T-helper 17 cell (primary cell): ENCODE measurements at regions not wholly inside any gene's neighbourhood (a gene's known extent, or its start where the extent isn't known, plus 50 kb on each side); places are given as distances from the start of the nearest gene placed in this dataset.
"Not testable (repeated sequence)": the region's sequence is repeated elsewhere in the genome, so short reads cannot be mapped to it uniquely, and the experiment has no call there.

Experiments used
- ATAC-seq: fragments of 150-1000 bp; cut with Tn5 transposase; 2 replicates; pipeline ENCODE4 v1.10.0; 2021; ENCODE audit warnings: mild to moderate bottlenecking, moderate library complexity
- DNase-seq, 3 donors: peaks; one replicate each; pipeline versions ENCODE4 v3.0.0 to v3.0.0-alpha.2; 2020 to 2021
- H3K9me3 ChIP-seq: one replicate; pipeline ENCODE4 v1.7.0; 2013; ENCODE audit warnings: low read length, mild to moderate bottlenecking; ENCODE audit not compliant: control insufficient read depth, poor library complexity, severe bottlenecking
- H3K27ac Mint-ChIP-seq: one replicate; pipeline ENCODE4 v1.8.0; 2022; ENCODE audit warnings: mild to moderate bottlenecking, moderate library complexity, mixed read lengths
- H3K27me3 Mint-ChIP-seq: one replicate; pipeline ENCODE4 v1.8.0; 2022; ENCODE audit warnings: mixed read lengths
- H3K36me3 Mint-ChIP-seq: one replicate; pipeline ENCODE4 v1.8.0; 2022; ENCODE audit warnings: low read depth, mixed read lengths
- H3K4me1 Mint-ChIP-seq: one replicate; pipeline ENCODE4 v1.8.0; 2022; ENCODE audit warnings: mild to moderate bottlenecking, mixed read lengths
- H3K4me3 Mint-ChIP-seq: one replicate; pipeline ENCODE4 v1.8.0; 2022; ENCODE audit warnings: mild to moderate bottlenecking, moderate library complexity, mixed read lengths

DNA sequence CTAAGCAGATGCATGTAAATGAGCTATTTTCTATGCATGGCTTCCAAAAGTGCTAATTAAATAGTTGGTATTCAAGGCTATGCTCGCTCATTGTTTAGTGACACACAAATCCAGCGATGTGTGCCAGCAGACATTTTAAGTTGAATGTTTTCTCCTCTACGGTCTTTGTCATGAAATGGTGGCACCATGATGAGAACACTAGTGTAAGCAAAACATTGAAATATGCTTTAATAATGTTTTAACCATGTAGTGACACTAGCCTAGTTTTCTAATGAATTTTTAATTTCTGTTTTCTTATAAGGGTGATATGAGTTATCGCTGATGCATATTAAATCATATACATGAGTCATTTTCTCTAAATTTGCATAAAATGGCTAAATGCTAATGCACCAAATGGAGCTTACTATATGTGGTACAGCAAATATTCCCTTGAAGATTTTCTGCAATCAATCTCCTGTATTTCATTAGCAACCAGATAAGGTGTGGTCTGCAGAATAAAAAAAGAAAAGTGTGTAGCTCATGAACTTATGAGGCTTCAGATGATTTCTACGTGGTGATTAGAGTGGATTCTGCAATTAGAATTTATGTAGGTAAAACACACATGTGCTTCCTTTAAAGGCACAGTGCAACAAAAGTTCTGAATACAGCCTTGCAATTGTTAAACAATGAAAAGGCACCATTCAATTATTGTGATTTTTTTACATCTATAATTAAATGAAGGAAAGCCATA is 226.6 kb downstream of the MEF2C start:
- Mint-ChIP-seq H3K36me3 (no peaks in the 10 kb centered on the region), H3K4me1 (peaks cover 6% of the 10 kb centered on the region), H3K4me3 (no peak overlapping the region), H3K27ac (no peak overlapping the region), H3K27me3 (peaks cover 62% of the 10 kb centered on the region)
- ATAC-seq (no peak), DNase-seq (no peak)
- H3K9me3 ChIP-seq, result peaks cover 9% of the 10 kb centered on the region

DNA sequence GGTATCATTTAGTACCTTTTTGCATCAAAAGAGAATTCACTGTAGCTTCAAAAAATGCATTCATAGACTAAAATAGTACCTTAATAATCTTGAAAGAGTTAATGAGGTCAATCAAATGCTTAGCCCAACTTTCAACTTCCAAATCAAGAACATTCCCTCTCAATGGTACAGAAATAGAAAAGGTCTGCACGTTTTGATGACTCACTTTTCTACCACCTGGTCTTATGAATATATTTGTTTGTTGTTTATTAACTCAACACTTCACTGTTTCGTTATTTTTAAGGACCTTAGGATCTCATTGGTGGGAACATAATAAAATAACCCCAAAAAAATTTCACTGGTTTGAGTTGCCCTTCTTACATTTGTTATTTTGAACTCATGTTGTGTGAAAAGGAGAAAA is 229.5 kb downstream of the MEF2C start:
- Mint-ChIP-seq H3K36me3 (no peaks in the 10 kb centered on the region), H3K4me1 (no peaks in the 10 kb centered on the region), H3K27me3 (peaks cover 50% of the 10 kb centered on the region), H3K4me3 (no peak overlapping the region), H3K27ac (no peak overlapping the region)
- ATAC-seq (no peak), DNase-seq (no peak)
- H3K9me3 ChIP-seq, result no peaks in the 10 kb centered on the region

DNA sequence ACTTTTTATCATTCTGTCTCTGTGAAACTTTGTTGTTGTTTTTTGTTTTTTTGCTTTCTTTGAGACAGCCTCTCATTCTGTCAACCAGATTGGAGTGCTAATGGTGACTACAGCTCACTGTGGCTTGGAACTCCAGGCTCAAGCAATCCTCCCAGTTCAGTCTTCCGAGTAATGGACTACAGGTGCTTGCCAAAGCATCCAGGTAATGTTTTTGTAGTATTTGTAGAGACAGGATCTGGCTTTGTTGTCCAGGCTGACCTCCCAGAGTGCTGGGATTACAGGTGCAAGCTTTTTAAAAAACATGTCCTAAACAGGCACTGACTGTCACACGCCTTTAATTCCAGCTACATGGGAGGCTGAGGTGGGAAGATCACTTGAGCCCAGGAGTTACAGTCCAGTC is 235.1 kb downstream of the MEF2C start:
- H3K9me3 ChIP-seq, result no peaks in the 10 kb centered on the region
- ATAC-seq, result no peak
- DNase-seq, result no peak
- Mint-ChIP-seq H3K36me3 (no peaks in the 10 kb centered on the region), H3K27me3 (peaks cover 43% of the 10 kb centered on the region), H3K4me3 (no peak overlapping the region), H3K4me1 (no peaks in the 10 kb centered on the region), H3K27ac (no peak overlapping the region)

GRCh38 chr5:88646866-88647265 is 236.1 kb downstream of the MEF2C start:
- H3K4me1 Mint-ChIP-seq, result no peaks in the 10 kb centered on the region
- no peak for ATAC-seq
- no peak overlapping the region for H3K4me3 Mint-ChIP-seq
- H3K36me3 Mint-ChIP-seq, result no peaks in the 10 kb centered on the region
- no peak overlapping the region for H3K27ac Mint-ChIP-seq
- H3K9me3 ChIP-seq, result no peaks in the 10 kb centered on the region
- no peak for DNase-seq
- H3K27me3 Mint-ChIP-seq, result peaks cover 32% of the 10 kb centered on the region

- peaks cover 19% of the 10 kb centered on the region for H3K27me3 Mint-ChIP-seq
- ATAC-seq (no peak), DNase-seq (no peak)
- no peaks in the 10 kb centered on the region for H3K36me3 Mint-ChIP-seq
- H3K4me1 Mint-ChIP-seq, result no peaks in the 10 kb centered on the region
- H3K9me3 ChIP-seq, result no peaks in the 10 kb centered on the region
- H3K4me3 Mint-ChIP-seq, result no peak overlapping the region
- no peak overlapping the region for H3K27ac Mint-ChIP-seq
Observed at GRCh38 chr5:88644676-88645075, 238.3 kb downstream of the MEF2C start.

- Mint-ChIP-seq H3K27ac (no peak overlapping the region), H3K27me3 (peaks cover 23% of the 10 kb centered on the region), H3K4me1 (no peaks in the 10 kb centered on the region), H3K36me3 (no peaks in the 10 kb centered on the region), H3K4me3 (no peak overlapping the region)
- H3K9me3 ChIP-seq, result no peaks in the 10 kb centered on the region
- DNase-seq (no peak), ATAC-seq (no peak)
Observed at GRCh38 chr5:88643315-88643714, 239.7 kb downstream of the MEF2C start.

- Mint-ChIP-seq H3K4me1 (no peaks in the 10 kb centered on the region), H3K36me3 (peaks cover 2% of the 10 kb centered on the region), H3K27me3 (peaks cover 29% of the 10 kb centered on the region), H3K4me3 (no peak overlapping the region), H3K27ac (no peak overlapping the region)
- ATAC-seq, result no peak
- no peaks in the 10 kb centered on the region for H3K9me3 ChIP-seq
- DNase-seq, result no peak
Observed at GRCh38 chr5:88634014-88634413, 249.0 kb downstream of the MEF2C start.

- not testable (repeated sequence) for H3K9me3 ChIP-seq, DNase-seq, H3K36me3 Mint-ChIP-seq, ATAC-seq, H3K27me3 Mint-ChIP-seq, H3K27ac Mint-ChIP-seq, H3K4me3 Mint-ChIP-seq, H3K4me1 Mint-ChIP-seq
Observed at GRCh38 chr5:88622890-88623289, 260.1 kb downstream of the MEF2C start.

DNA sequence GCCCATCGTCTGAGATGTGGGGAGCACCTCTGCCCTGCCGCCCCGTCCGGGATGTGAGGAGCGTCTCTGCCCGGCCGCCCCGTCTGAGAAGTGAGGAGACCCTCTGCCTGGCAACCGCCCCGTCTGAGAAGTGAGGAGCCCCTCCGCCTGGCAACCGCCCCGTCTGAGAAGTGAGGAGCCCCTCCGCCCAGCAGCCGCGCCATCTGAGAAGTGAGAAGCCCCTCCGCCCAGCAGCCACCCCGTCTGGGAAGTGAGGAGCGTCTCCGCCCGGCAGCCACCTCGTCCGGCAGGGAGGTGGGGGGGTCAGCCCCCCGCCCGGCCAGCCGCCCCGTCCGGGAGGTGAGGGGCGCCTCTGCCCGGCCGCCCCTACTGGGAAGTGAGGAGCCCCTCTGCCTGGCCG is 267.2 kb downstream of the MEF2C start:
- not testable (repeated sequence) for H3K36me3 Mint-ChIP-seq, H3K27ac Mint-ChIP-seq, H3K9me3 ChIP-seq, DNase-seq, ATAC-seq, H3K4me3 Mint-ChIP-seq, H3K4me1 Mint-ChIP-seq
- peaks cover 11% of the 10 kb centered on the region for H3K27me3 Mint-ChIP-seq

GRCh38 chr5:88613051-88613450 is 269.9 kb downstream of the MEF2C start:
- Mint-ChIP-seq H3K4me1 (no peaks in the 10 kb centered on the region), H3K36me3 (peaks cover 3% of the 10 kb centered on the region), H3K27ac (no peak overlapping the region), H3K4me3 (no peak overlapping the region), H3K27me3 (peaks cover 21% of the 10 kb centered on the region)
- ATAC-seq, result no peak
- DNase-seq, result no peak
- H3K9me3 ChIP-seq, result no peaks in the 10 kb centered on the region

DNA sequence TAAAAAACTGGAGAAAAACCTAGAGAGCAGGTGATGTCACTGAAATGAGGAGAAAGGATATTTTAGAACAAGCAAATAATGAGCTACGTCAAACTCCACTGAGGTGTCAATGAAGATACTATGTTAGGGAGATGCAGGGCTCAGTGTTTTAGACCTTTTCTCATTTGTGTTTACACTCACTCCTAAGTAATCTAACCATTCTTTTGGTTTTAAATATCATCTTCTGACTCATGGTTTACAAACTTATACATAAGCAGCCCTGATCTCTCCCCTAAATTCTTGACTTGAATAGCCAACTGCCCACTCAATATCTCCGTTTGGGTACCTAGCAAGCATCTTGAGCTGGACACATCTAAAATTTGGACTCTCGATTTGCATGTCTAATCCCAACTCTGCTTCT is 272.4 kb downstream of the MEF2C start:
- H3K9me3 ChIP-seq, result no peaks in the 10 kb centered on the region
- no peak overlapping the region for H3K27ac Mint-ChIP-seq
- H3K36me3 Mint-ChIP-seq, result peaks cover 3% of the 10 kb centered on the region
- no peak overlapping the region for H3K4me3 Mint-ChIP-seq
- DNase-seq (no peak), ATAC-seq (no peak)
- peaks cover 23% of the 10 kb centered on the region for H3K27me3 Mint-ChIP-seq
- no peaks in the 10 kb centered on the region for H3K4me1 Mint-ChIP-seq

DNA sequence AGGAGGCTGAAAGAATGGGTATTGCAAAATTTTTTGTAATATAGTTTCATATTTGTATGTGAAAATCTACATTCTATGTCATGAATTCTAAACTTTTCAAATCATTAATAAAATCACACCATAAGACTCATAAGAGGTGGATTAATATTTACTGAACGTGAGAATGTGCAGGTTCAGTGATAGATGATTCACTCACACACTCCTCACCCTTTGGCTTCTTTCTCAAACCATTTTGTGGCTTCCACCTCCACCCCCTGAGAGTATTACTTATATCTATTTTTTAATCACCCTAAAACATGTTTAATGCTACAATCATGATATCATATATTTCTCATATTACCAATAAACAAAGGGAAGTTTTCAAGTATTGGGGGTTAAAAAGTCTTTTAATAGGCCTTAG is 275.5 kb downstream of the MEF2C start:
- no peak for DNase-seq
- H3K9me3 ChIP-seq, result no peaks in the 10 kb centered on the region
- Mint-ChIP-seq H3K27me3 (peaks cover 28% of the 10 kb centered on the region), H3K36me3 (peaks cover 3% of the 10 kb centered on the region), H3K4me1 (no peaks in the 10 kb centered on the region), H3K27ac (no peak overlapping the region), H3K4me3 (no peak overlapping the region)
- ATAC-seq, result no peak

DNA sequence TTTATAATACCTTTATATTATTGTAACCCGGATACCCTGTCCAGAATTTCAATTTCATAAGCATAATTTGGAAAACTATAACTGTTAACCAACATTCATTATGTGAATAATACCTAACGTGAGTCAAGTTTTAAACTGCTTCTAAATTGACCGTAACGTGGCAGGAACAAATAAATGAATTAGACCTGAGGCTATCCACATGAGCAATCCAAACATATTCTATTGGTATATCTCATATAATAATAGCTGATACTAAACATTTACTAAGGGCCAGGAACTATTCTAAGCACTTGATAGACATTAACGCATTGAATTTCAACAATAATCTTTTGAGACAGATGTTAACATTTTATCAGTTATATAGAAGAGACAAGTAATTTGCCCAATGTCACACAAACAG is 276.4 kb downstream of the MEF2C start:
- no peaks in the 10 kb centered on the region for H3K9me3 ChIP-seq
- DNase-seq, result no peak
- Mint-ChIP-seq H3K4me1 (no peaks in the 10 kb centered on the region), H3K36me3 (peaks cover 3% of the 10 kb centered on the region), H3K27me3 (peaks cover 26% of the 10 kb centered on the region), H3K4me3 (no peak overlapping the region), H3K27ac (no peak overlapping the region)
- ATAC-seq, result no peak

DNA sequence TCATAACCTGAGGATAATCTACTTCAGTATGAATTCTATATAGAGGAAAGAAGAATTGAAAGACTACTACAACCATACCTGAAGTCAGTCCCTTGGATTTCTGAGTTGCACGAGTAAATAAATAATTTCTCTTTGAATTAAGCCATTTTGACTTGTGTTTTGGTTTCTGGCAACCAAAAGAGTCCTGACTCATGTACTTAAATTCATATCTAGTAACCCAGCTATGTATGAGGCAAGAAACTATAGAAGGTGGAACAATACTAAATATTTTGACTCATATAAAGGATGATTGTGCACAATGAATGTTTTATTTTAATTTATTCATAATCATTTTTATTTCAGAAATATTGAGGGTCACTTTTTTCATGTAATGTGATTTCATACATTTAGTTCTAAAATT is 276.8 kb downstream of the MEF2C start:
- ATAC-seq, result no peak
- Mint-ChIP-seq H3K4me3 (no peak overlapping the region), H3K27me3 (peaks cover 21% of the 10 kb centered on the region), H3K36me3 (no peaks in the 10 kb centered on the region), H3K4me1 (no peaks in the 10 kb centered on the region), H3K27ac (no peak overlapping the region)
- no peak for DNase-seq
- no peaks in the 10 kb centered on the region for H3K9me3 ChIP-seq
